ENCODE measurements at regions not wholly inside any gene's neighbourhood (a gene's known extent, or its start where the extent isn't known, plus 50 kb on each side); places are given as distances from the start of the nearest gene placed in this dataset.

DNA sequence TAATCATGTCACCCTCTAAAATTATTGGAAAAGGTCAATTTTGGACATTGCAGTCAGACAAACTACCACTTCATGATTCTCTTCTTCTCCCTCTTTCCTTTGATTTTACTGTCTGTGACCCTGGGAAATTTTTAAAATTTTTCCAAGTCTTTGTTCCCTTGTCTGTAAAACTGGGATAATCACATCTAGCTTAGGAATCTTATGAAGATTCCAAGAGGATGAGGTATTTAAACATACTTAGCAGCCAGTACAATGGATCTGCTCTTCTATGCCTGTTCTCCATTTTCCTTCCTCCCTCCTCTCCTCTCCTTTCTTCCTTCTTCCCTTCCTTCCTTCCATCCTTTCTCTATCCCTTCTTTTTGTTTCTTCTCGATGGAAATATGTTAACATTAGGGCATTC is 651.6 kb upstream of the MARCKS start:
- TF ChIP-seq, protein P1, sequence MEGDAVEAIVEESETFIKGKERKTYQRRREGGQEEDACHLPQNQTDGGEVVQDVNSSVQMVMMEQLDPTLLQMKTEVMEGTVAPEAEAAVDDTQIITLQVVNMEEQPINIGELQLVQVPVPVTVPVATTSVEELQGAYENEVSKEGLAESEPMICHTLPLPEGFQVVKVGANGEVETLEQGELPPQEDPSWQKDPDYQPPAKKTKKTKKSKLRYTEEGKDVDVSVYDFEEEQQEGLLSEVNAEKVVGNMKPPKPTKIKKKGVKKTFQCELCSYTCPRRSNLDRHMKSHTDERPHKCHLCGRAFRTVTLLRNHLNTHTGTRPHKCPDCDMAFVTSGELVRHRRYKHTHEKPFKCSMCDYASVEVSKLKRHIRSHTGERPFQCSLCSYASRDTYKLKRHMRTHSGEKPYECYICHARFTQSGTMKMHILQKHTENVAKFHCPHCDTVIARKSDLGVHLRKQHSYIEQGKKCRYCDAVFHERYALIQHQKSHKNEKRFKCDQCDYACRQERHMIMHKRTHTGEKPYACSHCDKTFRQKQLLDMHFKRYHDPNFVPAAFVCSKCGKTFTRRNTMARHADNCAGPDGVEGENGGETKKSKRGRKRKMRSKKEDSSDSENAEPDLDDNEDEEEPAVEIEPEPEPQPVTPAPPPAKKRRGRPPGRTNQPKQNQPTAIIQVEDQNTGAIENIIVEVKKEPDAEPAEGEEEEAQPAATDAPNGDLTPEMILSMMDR (IDR thresholded peaks at IDR 0.05): no peak
- TF ChIP-seq TCF7L2 (IDR thresholded peaks at IDR 0.05; ENCODE audit: low read depth, low read length): no peak
- TF ChIP-seq POLR2AphosphoS5 (IDR thresholded peaks at IDR 0.05; ENCODE audit: low read depth, low read length): no peak
- TF ChIP-seq SIN3A (IDR thresholded peaks at IDR 0.05; ENCODE audit: borderline replicate concordance, insufficient read depth, low read depth, low read length): no peak
- TF ChIP-seq, protein P2, sequence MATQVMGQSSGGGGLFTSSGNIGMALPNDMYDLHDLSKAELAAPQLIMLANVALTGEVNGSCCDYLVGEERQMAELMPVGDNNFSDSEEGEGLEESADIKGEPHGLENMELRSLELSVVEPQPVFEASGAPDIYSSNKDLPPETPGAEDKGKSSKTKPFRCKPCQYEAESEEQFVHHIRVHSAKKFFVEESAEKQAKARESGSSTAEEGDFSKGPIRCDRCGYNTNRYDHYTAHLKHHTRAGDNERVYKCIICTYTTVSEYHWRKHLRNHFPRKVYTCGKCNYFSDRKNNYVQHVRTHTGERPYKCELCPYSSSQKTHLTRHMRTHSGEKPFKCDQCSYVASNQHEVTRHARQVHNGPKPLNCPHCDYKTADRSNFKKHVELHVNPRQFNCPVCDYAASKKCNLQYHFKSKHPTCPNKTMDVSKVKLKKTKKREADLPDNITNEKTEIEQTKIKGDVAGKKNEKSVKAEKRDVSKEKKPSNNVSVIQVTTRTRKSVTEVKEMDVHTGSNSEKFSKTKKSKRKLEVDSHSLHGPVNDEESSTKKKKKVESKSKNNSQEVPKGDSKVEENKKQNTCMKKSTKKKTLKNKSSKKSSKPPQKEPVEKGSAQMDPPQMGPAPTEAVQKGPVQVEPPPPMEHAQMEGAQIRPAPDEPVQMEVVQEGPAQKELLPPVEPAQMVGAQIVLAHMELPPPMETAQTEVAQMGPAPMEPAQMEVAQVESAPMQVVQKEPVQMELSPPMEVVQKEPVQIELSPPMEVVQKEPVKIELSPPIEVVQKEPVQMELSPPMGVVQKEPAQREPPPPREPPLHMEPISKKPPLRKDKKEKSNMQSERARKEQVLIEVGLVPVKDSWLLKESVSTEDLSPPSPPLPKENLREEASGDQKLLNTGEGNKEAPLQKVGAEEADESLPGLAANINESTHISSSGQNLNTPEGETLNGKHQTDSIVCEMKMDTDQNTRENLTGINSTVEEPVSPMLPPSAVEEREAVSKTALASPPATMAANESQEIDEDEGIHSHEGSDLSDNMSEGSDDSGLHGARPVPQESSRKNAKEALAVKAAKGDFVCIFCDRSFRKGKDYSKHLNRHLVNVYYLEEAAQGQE (IDR thresholded peaks at IDR 0.05; ENCODE audit: insufficient read depth in 1 of 2, low read depth in 2 of 2, low read length in 1 of 2): no peak
